Skeletal muscle tissue (tissue), 3 donors: ENCODE measurements at regions not wholly inside any gene's neighbourhood (a gene's known extent, or its start where the extent isn't known, plus 50 kb on each side); places are given as distances from the start of the nearest gene placed in this dataset.
"Not testable (repeated sequence)": the region's sequence is repeated elsewhere in the genome, so short reads cannot be mapped to it uniquely, and the experiment has no call there.

Experiments used
- H3K27ac ChIP-seq: one replicate; pipeline ENCODE4 v1.7.0; 2013; ENCODE audit warnings: mild to moderate bottlenecking, low read depth, low read length, inconsistent platforms
- H3K27me3 ChIP-seq, 3 donors: one replicate each; pipeline ENCODE4 v1.7.0; 2013; ENCODE audit warnings: low read length in 3 of 3; ENCODE audit not compliant: control insufficient read depth in 3 of 3, insufficient read depth in 3 of 3
- H3K36me3 ChIP-seq, 3 donors: one replicate each; pipeline ENCODE4 v1.7.0; 2013; ENCODE audit warnings: low read length in 3 of 3; ENCODE audit not compliant: control insufficient read depth in 3 of 3, insufficient read depth in 3 of 3
- H3K4me1 ChIP-seq, 3 donors: one replicate each; pipeline ENCODE4 v1.7.0; 2013; ENCODE audit warnings: low read length in 3 of 3, mild to moderate bottlenecking in 3 of 3; ENCODE audit not compliant: control insufficient read depth in 3 of 3, insufficient read depth in 3 of 3
- H3K4me3 ChIP-seq, 3 donors: one replicate each; pipeline ENCODE4 v1.7.0; 2013; ENCODE audit warnings: low read length in 3 of 3
- H3K9ac ChIP-seq, 3 donors: one replicate each; pipeline ENCODE4 v1.7.0; 2013; ENCODE audit warnings: low read length in 3 of 3, mild to moderate bottlenecking in 3 of 3, moderate library complexity in 2 of 3, low read depth in 1 of 3
- H3K9me3 ChIP-seq, 3 donors: one replicate each; pipeline ENCODE4 v1.7.0; 2013; ENCODE audit warnings: low read length in 3 of 3; ENCODE audit not compliant: control insufficient read depth in 3 of 3
- donor health status: Osteomylitis.

GRCh38 chr15:20301471-20302081 is 240.0 kb downstream of the GOLGA6L6 start:
- H3K9me3 ChIP-seq, H3K27me3 ChIP-seq: not testable (repeated sequence)

GRCh38 chr15:20301041-20301390 is 240.6 kb downstream of the GOLGA6L6 start:
- not testable (repeated sequence) for H3K27ac ChIP-seq, H3K4me1 ChIP-seq, H3K9me3 ChIP-seq, H3K36me3 ChIP-seq, H3K27me3 ChIP-seq, H3K9ac ChIP-seq, H3K4me3 ChIP-seq

More at GRCh38 chr15:20301471-20302081, 240.0 kb downstream of the GOLGA6L6 start:
- not testable (repeated sequence) for H3K27ac ChIP-seq, H3K4me3 ChIP-seq, H3K36me3 ChIP-seq, H3K4me1 ChIP-seq, H3K9ac ChIP-seq

GRCh38 chr15:20300351-20301040 is 241.1 kb downstream of the GOLGA6L6 start:
- not testable (repeated sequence) for H3K27me3 ChIP-seq, H3K4me1 ChIP-seq, H3K9ac ChIP-seq, H3K36me3 ChIP-seq, H3K4me3 ChIP-seq, H3K27ac ChIP-seq, H3K9me3 ChIP-seq

- H3K9me3 ChIP-seq, H3K4me3 ChIP-seq, H3K4me1 ChIP-seq, H3K36me3 ChIP-seq, H3K27me3 ChIP-seq, H3K27ac ChIP-seq, H3K9ac ChIP-seq: not testable (repeated sequence)
Observed at GRCh38 chr15:20297603-20298123, 243.9 kb downstream of the GOLGA6L6 start.

GRCh38 chr15:20296261-20296660 is 245.3 kb downstream of the GOLGA6L6 start:
- not testable (repeated sequence) for H3K4me1 ChIP-seq, H3K9me3 ChIP-seq, H3K9ac ChIP-seq, H3K4me3 ChIP-seq, H3K36me3 ChIP-seq, H3K27me3 ChIP-seq, H3K27ac ChIP-seq

- H3K9ac ChIP-seq = no peak overlapping the region
- peaks cover 0 to 7% (median 0%) of the 10 kb centered on the region in 3 donors for H3K9me3 ChIP-seq
- H3K4me1 ChIP-seq = no peaks in the 10 kb centered on the region
- H3K36me3 ChIP-seq = no peaks in the 10 kb centered on the region
- H3K27me3 ChIP-seq = no peaks in the 10 kb centered on the region
- H3K4me3 ChIP-seq = no peak overlapping the region
- H3K27ac ChIP-seq = no peak overlapping the region
Observed at GRCh38 chr15:20295238-20295811, 246.3 kb downstream of the GOLGA6L6 start.

- no peaks in the 10 kb centered on the region for H3K4me1 ChIP-seq
- H3K4me3 ChIP-seq = no peak overlapping the region
- no peak overlapping the region for H3K27ac ChIP-seq
- no peak overlapping the region for H3K9ac ChIP-seq
- H3K36me3 ChIP-seq = no peaks in the 10 kb centered on the region
- no peaks in the 10 kb centered on the region for H3K27me3 ChIP-seq
- H3K9me3 ChIP-seq = peaks cover 0 to 7% (median 0%) of the 10 kb centered on the region in 3 donors
Observed at GRCh38 chr15:20294651-20295237, 246.9 kb downstream of the GOLGA6L6 start.

GRCh38 chr15:20292422-20293005 is 249.1 kb downstream of the GOLGA6L6 start:
- not testable (repeated sequence) for H3K27me3 ChIP-seq, H3K4me3 ChIP-seq, H3K27ac ChIP-seq, H3K9me3 ChIP-seq, H3K36me3 ChIP-seq, H3K9ac ChIP-seq, H3K4me1 ChIP-seq

GRCh38 chr15:20291616-20292015 is 250.0 kb downstream of the GOLGA6L6 start:
- H3K4me1 ChIP-seq, H3K9me3 ChIP-seq, H3K36me3 ChIP-seq, H3K27ac ChIP-seq, H3K9ac ChIP-seq, H3K4me3 ChIP-seq, H3K27me3 ChIP-seq: not testable (repeated sequence)

- H3K4me3 ChIP-seq, H3K9me3 ChIP-seq, H3K36me3 ChIP-seq, H3K27me3 ChIP-seq, H3K27ac ChIP-seq, H3K4me1 ChIP-seq, H3K9ac ChIP-seq: not testable (repeated sequence)
Observed at GRCh38 chr15:20290606-20291005, 251.0 kb downstream of the GOLGA6L6 start.
